Thyroid gland (tissue), 4 donors: ENCODE measurements at regions not wholly inside any gene's neighbourhood (a gene's known extent, or its start where the extent isn't known, plus 50 kb on each side); places are given as distances from the start of the nearest gene placed in this dataset.

Experiments
- CTCF ChIP-seq, 6 experiments: fragments of 200-600 bp in 3 of 6; fragments of 450-650 bp in 3 of 6; sonication (generic) in 3 of 6; IDR thresholded peaks; one replicate each; pipeline ENCODE4 v1.5.1; 2016 to 2019; ENCODE audit warnings: antibody characterized with exemption in 6 of 6, mild to moderate bottlenecking in 2 of 6, inconsistent platforms in 1 of 6, moderate library complexity in 1 of 6
- POLR2A ChIP-seq, 2 donors: fragments of 450-650 bp; IDR thresholded peaks; one replicate each; pipeline ENCODE4 v1.6.1; 2017; ENCODE audit warnings: antibody characterized with exemption in 2 of 2, mild to moderate bottlenecking in 2 of 2, moderate library complexity in 1 of 2

GRCh38 chr10:92751827-92752226, 62.1 kb downstream of the HHEX start:
- TF ChIP-seq CTCF (IDR thresholded peaks at IDR 0.05) (no peak), POLR2A (IDR thresholded peaks at IDR 0.05) (no peak)
